Stomach (tissue), 8 donors: ENCODE measurements at regions not wholly inside any gene's neighbourhood (a gene's known extent, or its start where the extent isn't known, plus 50 kb on each side); places are given as distances from the start of the nearest gene placed in this dataset.

Experiments used
- DNase-seq, 2 donors: peaks; one replicate each; pipeline versions ENCODE4 v3.0.0 to v3.0.0-alpha.2; 2013 to 2019
- H3K27ac ChIP-seq, 5 donors: fragments of 200-600 bp in 4 of 5; sonication (generic) in 4 of 5; one replicate each; pipeline ENCODE4 v1.5.1; 2013 to 2019; ENCODE audit warnings: mild to moderate bottlenecking in 1 of 5, moderate library complexity in 1 of 5
- H3K27me3 ChIP-seq, 3 donors: fragments of 200-600 bp; sonication (generic); one replicate each; pipeline ENCODE4 v1.5.1; 2017 to 2019; ENCODE audit warnings: mixed run types in 1 of 3
- H3K36me3 ChIP-seq, 4 donors: fragments of 200-600 bp; sonication (generic); 1 replicate in 3 of 4; 2 replicates in 1 of 4; pipeline ENCODE4 v1.5.1; 2016 to 2019
- H3K4me1 ChIP-seq, 4 donors: fragments of 200-600 bp; sonication (generic); one replicate each; pipeline ENCODE4 v1.5.1; 2016 to 2019
- H3K4me3 ChIP-seq, 4 donors: fragments of 200-600 bp; sonication (generic) in 3 of 4; one replicate each; pipeline ENCODE4 v1.5.1; 2016 to 2019; ENCODE audit warnings: mild to moderate bottlenecking in 1 of 4
- H3K9me3 ChIP-seq, 4 donors: fragments of 200-600 bp; sonication (generic); one replicate each; pipeline ENCODE4 v1.5.1; 2016 to 2019
- CTCF ChIP-seq, 7 experiments: fragments of 450-650 bp in 4 of 7; fragments of 200-600 bp in 3 of 7; sonication (generic) in 3 of 7; IDR thresholded peaks; one replicate each; pipeline ENCODE4 v1.5.1; 2016 to 2019; ENCODE audit warnings: antibody characterized with exemption in 7 of 7, control low read depth in 2 of 7, mild to moderate bottlenecking in 1 of 7
- EP300 ChIP-seq: sonication (generic); formaldehyde crosslinking; IDR thresholded peaks from one replicate; pipeline ENCODE4 v1.6.1; 2017; ENCODE audit warnings: antibody characterized with exemption
- POLR2A ChIP-seq, 4 donors: fragments of 450-650 bp; IDR thresholded peaks; one replicate each; pipeline ENCODE4 v1.6.1; 2016; ENCODE audit warnings: antibody characterized with exemption in 4 of 4, control low read depth in 2 of 4, mild to moderate bottlenecking in 1 of 4, moderate library complexity in 1 of 4
- POLR2AphosphoS5 ChIP-seq, 3 donors: sonication (generic); formaldehyde crosslinking; IDR thresholded peaks; one replicate each; pipeline ENCODE4 v1.6.1; 2016; ENCODE audit warnings: antibody characterized with exemption in 3 of 3
- WGBS, 5 donors: extraction: QIAGEN DNeasy Blood & Tissue Kit in 3 of 5; methylation state at CpG; one replicate each; pipeline versions ENCODE4 v1.1.5 to v1.1.7; 2013 to 2018; 5-methylcytosine and 5-hydroxymethylcytosine counted together
- intact Hi-C: fragments of 100-400 bp; cut with DNase I; formaldehyde crosslinking; loops from one replicate; pipeline ENCODE4 v1.15.1; 2023; ENCODE audit warnings: low total_unique reads
- donor health status: healthy with polysubstance abuse.
- donor health status: Bipolar disorder and iron deficiency.
- donor health status: healthy.

- Histone ChIP-seq H3K27ac (no peak overlapping the region), H3K36me3 (no peaks in the 10 kb centered on the region), H3K4me3 (no peak overlapping the region), H3K4me1 (peaks cover 0 to 6% (median 3%) of the 10 kb centered on the region in 4 donors), H3K9me3 (no peaks in the 10 kb centered on the region), H3K27me3 (no peaks in the 10 kb centered on the region)
- intact Hi-C loops = no loop called here
- peak; percentile 46 to 61 for DNase-seq
- 49 to 63% (median 60%) methylated on average over 10 of the region's 10 CpGs for WGBS, 5 donors
- TF ChIP-seq POLR2AphosphoS5 (IDR thresholded peaks at IDR 0.05) (no peak), CTCF (IDR thresholded peaks at IDR 0.05) (peak in 5 of 7 experiments; percentile 16 to 51 (median 23)), POLR2A (IDR thresholded peaks at IDR 0.05) (no peak)
These were observed 182.3 kb downstream of the INO80D start for GRCh38 chr2:205903549-205904129.

DNA sequence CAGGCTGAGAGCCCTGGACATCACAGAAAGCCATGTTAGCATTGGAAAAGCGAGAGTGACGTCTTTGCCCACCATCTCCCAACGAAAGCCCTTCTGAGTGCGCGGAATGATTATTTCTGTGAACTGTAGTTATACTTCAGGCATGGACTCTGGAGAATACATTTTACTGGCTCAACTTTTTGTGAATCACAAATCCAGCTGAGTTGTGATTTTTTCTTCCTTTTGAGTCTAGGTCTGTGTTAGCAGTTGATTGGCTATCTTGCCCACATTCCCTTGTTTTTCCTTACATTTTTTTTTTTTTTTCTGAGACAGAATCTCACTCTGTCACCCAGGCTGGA, 183.1 kb downstream of the INO80D start:
- no peaks in the 10 kb centered on the region for H3K9me3 ChIP-seq
- no peak overlapping the region for H3K27ac ChIP-seq
- no peaks in the 10 kb centered on the region for H3K27me3 ChIP-seq
- no peak overlapping the region for H3K4me3 ChIP-seq
- 35 to 72% (median 44%) methylated on average over 5 of the region's 5 CpGs for WGBS, 5 donors
- peaks cover 0 to 6% (median 3%) of the 10 kb centered on the region in 4 donors for H3K4me1 ChIP-seq
- DNase-seq = no peak
- no peaks in the 10 kb centered on the region for H3K36me3 ChIP-seq
- intact Hi-C loops = no loop called here
- no peak for TF ChIP-seq EP300
- TF ChIP-seq POLR2A (IDR thresholded peaks at IDR 0.05) = no peak
- no peak for TF ChIP-seq CTCF (IDR thresholded peaks at IDR 0.05)
- no peak for TF ChIP-seq POLR2AphosphoS5 (IDR thresholded peaks at IDR 0.05)

DNA sequence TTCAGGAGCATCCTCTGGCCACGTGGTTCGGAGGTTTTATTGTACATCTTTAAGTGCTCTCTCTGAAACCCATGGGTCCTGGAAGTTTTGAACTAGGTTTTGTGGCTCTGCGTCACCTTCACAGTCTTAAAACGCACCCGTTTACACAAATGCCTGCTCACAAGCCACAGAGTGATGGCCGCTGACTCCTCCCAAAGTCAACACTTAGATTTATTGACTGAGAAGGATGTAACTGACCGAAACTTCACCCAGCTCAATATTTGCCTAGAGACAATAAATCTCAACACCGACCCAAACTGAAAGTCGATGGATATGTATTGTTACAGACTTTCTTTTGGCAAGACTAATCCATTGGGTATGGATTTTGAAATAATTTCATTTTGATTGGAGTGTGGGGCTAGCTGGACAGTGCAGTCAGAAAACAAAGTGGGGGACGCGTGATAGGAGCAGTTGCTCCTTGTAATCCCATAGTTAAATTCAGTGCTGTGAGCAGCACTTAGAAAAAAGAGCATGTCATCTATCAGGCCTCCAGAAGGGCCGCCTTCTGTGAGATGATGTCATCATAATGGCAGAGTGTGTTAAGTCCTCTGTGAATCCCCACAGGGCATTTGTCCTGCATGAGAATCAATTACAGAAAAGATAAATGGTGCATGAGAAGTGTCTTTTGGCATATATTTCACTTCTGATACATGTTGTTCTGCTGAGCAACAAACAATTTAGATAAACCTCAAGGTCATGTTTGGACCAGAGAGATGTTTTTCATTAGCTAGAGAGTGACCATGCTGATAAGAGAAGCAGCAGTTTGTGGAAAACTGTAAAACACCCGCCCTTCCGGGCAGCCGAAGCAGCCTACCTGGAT, 183.7 kb downstream of the INO80D start:
- Histone ChIP-seq H3K36me3 (no peaks in the 10 kb centered on the region), H3K4me1 (peaks cover 0 to 6% (median 3%) of the 10 kb centered on the region in 4 donors), H3K27ac (no peak overlapping the region), H3K27me3 (no peaks in the 10 kb centered on the region), H3K9me3 (no peaks in the 10 kb centered on the region), H3K4me3 (no peak overlapping the region)
- intact Hi-C loops = no loop called here
- peak in 1 of 2 donors; percentile 76 for DNase-seq
- WGBS, 5 donors = 33 to 47% (median 42%) methylated on average over 15 of the region's 15 CpGs
- TF ChIP-seq POLR2A (IDR thresholded peaks at IDR 0.05) (no peak), EP300 (no peak), POLR2AphosphoS5 (IDR thresholded peaks at IDR 0.05) (no peak)

GRCh38 chr2:205901491-205901890, 184.5 kb downstream of the INO80D start:
- WGBS, 5 donors = 93 to 96% (median 93%) methylated on average over 4 of the region's 4 CpGs
- intact Hi-C loops = no loop called here
- Histone ChIP-seq H3K36me3 (no peaks in the 10 kb centered on the region), H3K4me3 (no peak overlapping the region), H3K9me3 (no peaks in the 10 kb centered on the region), H3K27me3 (no peaks in the 10 kb centered on the region), H3K27ac (no peak overlapping the region), H3K4me1 (peaks cover 0 to 6% (median 3%) of the 10 kb centered on the region in 4 donors)
- no peak for DNase-seq
- no peak for TF ChIP-seq POLR2AphosphoS5 (IDR thresholded peaks at IDR 0.05)
- TF ChIP-seq CTCF (IDR thresholded peaks at IDR 0.05) = no peak
- no peak for TF ChIP-seq POLR2A (IDR thresholded peaks at IDR 0.05)
- TF ChIP-seq EP300 = no peak

DNA sequence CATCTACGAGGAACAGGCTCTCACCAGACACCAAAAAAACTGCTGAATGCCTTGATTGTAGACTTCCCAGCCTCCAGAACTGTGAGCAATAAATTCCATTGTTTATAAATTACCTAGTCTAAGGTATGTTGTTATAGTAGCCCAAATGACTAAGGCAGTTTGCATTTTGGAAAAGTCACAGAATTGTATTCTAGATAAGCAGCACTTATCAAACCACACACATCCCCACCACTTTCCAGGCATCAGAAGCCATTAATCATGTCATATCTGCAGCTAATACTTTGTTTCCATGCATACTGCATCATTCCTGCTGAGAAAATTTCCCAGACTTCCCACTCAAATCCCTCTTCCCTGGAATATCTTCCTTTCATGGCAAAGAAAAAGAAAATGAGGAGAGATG, 187.2 kb downstream of the INO80D start:
- WGBS, 5 donors = 65 to 93% (median 85%) methylated on average over 1 of the region's 1 CpG

More for the DNA sequence above, 187.2 kb downstream of the INO80D start:
- Histone ChIP-seq H3K4me3 (no peak overlapping the region), H3K9me3 (no peaks in the 10 kb centered on the region), H3K27ac (no peak overlapping the region), H3K36me3 (no peaks in the 10 kb centered on the region), H3K27me3 (no peaks in the 10 kb centered on the region), H3K4me1 (peaks cover 0 to 6% (median 3%) of the 10 kb centered on the region in 4 donors)
- intact Hi-C loops = no loop called here
- TF ChIP-seq POLR2A (IDR thresholded peaks at IDR 0.05) (no peak), CTCF (IDR thresholded peaks at IDR 0.05) (no peak), POLR2AphosphoS5 (IDR thresholded peaks at IDR 0.05) (no peak), EP300 (no peak)
- DNase-seq = no peak
